ENCODE measurements at regions not wholly inside any gene's neighbourhood (a gene's known extent, or its start where the extent isn't known, plus 50 kb on each side); places are given as distances from the start of the nearest gene placed in this dataset.

GRCh38 chr22:49073873-49074417, 753.7 kb downstream of the BRD1 start:
- no peak for DNase-seq (ENCODE audit: low read depth)

GRCh38 chr22:49072996-49073645, 754.6 kb downstream of the BRD1 start:
- no peak for DNase-seq (ENCODE audit: low read depth)

GRCh38 chr22:49070501-49070900, 757.2 kb downstream of the BRD1 start:
- DNase-seq (ENCODE audit: low read depth), result no peak

GRCh38 chr22:49068861-49069500, 758.7 kb downstream of the BRD1 start:
- no peak for DNase-seq (ENCODE audit: low read depth)

- no peak for DNase-seq (ENCODE audit: low read depth)
These were observed 760.2 kb downstream of the BRD1 start for GRCh38 chr22:49067504-49067903.

GRCh38 chr22:49066619-49067018, 761.1 kb downstream of the BRD1 start:
- no peak for DNase-seq (ENCODE audit: low read depth)

- no peak for DNase-seq (ENCODE audit: low read depth)
These were observed 762.8 kb downstream of the BRD1 start for GRCh38 chr22:49064836-49065235.

GRCh38 chr22:49063545-49063890, 764.2 kb downstream of the BRD1 start:
- DNase-seq (ENCODE audit: low read depth), result no peak

GRCh38 chr22:49062802-49063544, 764.7 kb downstream of the BRD1 start:
- DNase-seq (ENCODE audit: low read depth), result no peak

- DNase-seq (ENCODE audit: low read depth), result no peak
These were observed 765.4 kb downstream of the BRD1 start for GRCh38 chr22:49062155-49062801.

- DNase-seq (ENCODE audit: low read depth), result no peak
These were observed 769.8 kb downstream of the BRD1 start for GRCh38 chr22:49057910-49058309.

- no peak for DNase-seq (ENCODE audit: low read depth)
These were observed 771.4 kb downstream of the BRD1 start for GRCh38 chr22:49056301-49056700.

GRCh38 chr22:49055406-49055805, 772.3 kb downstream of the BRD1 start:
- DNase-seq (ENCODE audit: low read depth), result no peak

GRCh38 chr22:49053578-49053977, 774.1 kb downstream of the BRD1 start:
- DNase-seq (ENCODE audit: low read depth), result no peak

- DNase-seq (ENCODE audit: low read depth), result no peak
These were observed 775.1 kb downstream of the BRD1 start for GRCh38 chr22:49052560-49052959.

- DNase-seq (ENCODE audit: low read depth), result no peak
These were observed 775.6 kb downstream of the BRD1 start for GRCh38 chr22:49052023-49052538.

- DNase-seq (ENCODE audit: low read depth), result no peak
These were observed 776.1 kb downstream of the BRD1 start for GRCh38 chr22:49051491-49052022.

- no peak for DNase-seq (ENCODE audit: low read depth)
These were observed 778.0 kb downstream of the BRD1 start for GRCh38 chr22:49049691-49050090.

- DNase-seq (ENCODE audit: low read depth), result no peak
These were observed 779.1 kb downstream of the BRD1 start for GRCh38 chr22:49048591-49048990.

GRCh38 chr22:49047447-49047846, 780.2 kb downstream of the BRD1 start:
- DNase-seq (ENCODE audit: low read depth), result no peak

GRCh38 chr22:49046546-49047361, 780.9 kb downstream of the BRD1 start:
- no peak for DNase-seq (ENCODE audit: low read depth)

Measured in GM04503 (cell line).